Gastroesophageal sphincter (tissue), 4 donors: ENCODE measurements at regions not wholly inside any gene's neighbourhood (a gene's known extent, or its start where the extent isn't known, plus 50 kb on each side); places are given as distances from the start of the nearest gene placed in this dataset.

ENCODE experiments used
- ATAC-seq: fragments of 150-250 bp; one replicate; pipeline ENCODE4 v1.9.1; 2016; ENCODE audit warnings: mild to moderate bottlenecking, moderate library complexity
- H3K27ac ChIP-seq, 4 donors: fragments of 200-600 bp; sonication (generic) in 3 of 4; 1 replicate in 3 of 4; 2 replicates in 1 of 4; pipeline ENCODE4 v1.5.1; 2016 to 2019
- H3K27me3 ChIP-seq: fragments of 200-600 bp; sonication (generic); one replicate; pipeline ENCODE4 v1.5.1; 2019
- H3K36me3 ChIP-seq, 2 donors: fragments of 200-600 bp; sonication (generic); one replicate each; pipeline ENCODE4 v1.5.1; 2019; ENCODE audit warnings: control low read depth in 1 of 2
- H3K4me1 ChIP-seq, 3 donors: fragments of 200-600 bp; sonication (generic); 1 replicate in 2 of 3; 2 replicates in 1 of 3; pipeline ENCODE4 v1.5.1; 2016 to 2019; ENCODE audit warnings: control low read depth in 2 of 3
- H3K4me3 ChIP-seq, 2 donors: fragments of 200-600 bp; sonication (generic); one replicate each; pipeline ENCODE4 v1.5.1; 2019; ENCODE audit warnings: mild to moderate bottlenecking in 1 of 2, moderate library complexity in 1 of 2
- H3K9me3 ChIP-seq, 3 donors: fragments of 200-600 bp; sonication (generic); one replicate each; pipeline ENCODE4 v1.5.1; 2017 to 2019; ENCODE audit warnings: control low read depth in 2 of 3
- CTCF ChIP-seq, 4 experiments: fragments of 200-600 bp in 2 of 4; fragments of 450-650 bp in 2 of 4; sonication (generic) in 1 of 4; IDR thresholded peaks; one replicate each; pipeline ENCODE4 v1.5.1; 2017 to 2019; ENCODE audit warnings: antibody characterized with exemption in 4 of 4, mild to moderate bottlenecking in 2 of 4, moderate library complexity in 2 of 4
- EP300 ChIP-seq: sonication (generic); formaldehyde crosslinking; IDR thresholded peaks from one replicate; pipeline ENCODE4 v1.6.1; 2017; ENCODE audit warnings: antibody characterized with exemption, mild to moderate bottlenecking
- POLR2A ChIP-seq, 2 donors: fragments of 450-650 bp; IDR thresholded peaks; one replicate each; pipeline ENCODE4 v1.6.1; 2017; ENCODE audit warnings: antibody characterized with exemption in 2 of 2, mild to moderate bottlenecking in 2 of 2, moderate library complexity in 1 of 2
- POLR2AphosphoS5 ChIP-seq: sonication (generic); formaldehyde crosslinking; IDR thresholded peaks from one replicate; pipeline ENCODE4 v1.6.1; 2017; ENCODE audit warnings: antibody characterized with exemption
- WGBS, 2 donors: methylation state at CpG; one replicate each; pipeline ENCODE4 v1.1.5; 2018; ENCODE audit warnings: low coverage in 1 of 2; 5-methylcytosine and 5-hydroxymethylcytosine counted together

GRCh38 chr2:8120506-8120860, 561.4 kb upstream of the ID2 start:
- no peaks in the 10 kb centered on the region for H3K36me3 ChIP-seq
- TF ChIP-seq POLR2A (IDR thresholded peaks at IDR 0.05): no peak
- no peak for TF ChIP-seq POLR2AphosphoS5
- no peak for TF ChIP-seq EP300
- TF ChIP-seq CTCF (IDR thresholded peaks at IDR 0.05): no peak
- peaks cover 0 to 25% (median 0%) of the 10 kb centered on the region in 3 donors for H3K4me1 ChIP-seq
- no peak for ATAC-seq
- H3K4me3 ChIP-seq: no peak overlapping the region
- no peak overlapping the region for H3K27ac ChIP-seq
- no peaks in the 10 kb centered on the region for H3K27me3 ChIP-seq
- no peaks in the 10 kb centered on the region for H3K9me3 ChIP-seq
- WGBS, 2 donors: 39 to 54% methylated on average over 6 of the region's 6 CpGs

- no peak for ATAC-seq
- H3K4me3 ChIP-seq: no peak overlapping the region
- TF ChIP-seq EP300 (no peak), POLR2A (IDR thresholded peaks at IDR 0.05) (no peak), POLR2AphosphoS5 (no peak), CTCF (IDR thresholded peaks at IDR 0.05) (no peak)
- no peaks in the 10 kb centered on the region for H3K27me3 ChIP-seq
- 71 to 74% methylated on average over 6 to 8 of the region's 10 CpGs for WGBS, 2 donors
- H3K27ac ChIP-seq: peak overlapping the region in 1 of 4 donors; percentile 39
- no peaks in the 10 kb centered on the region for H3K36me3 ChIP-seq
- H3K4me1 ChIP-seq: peaks cover 0 to 25% (median 0%) of the 10 kb centered on the region in 3 donors
- H3K9me3 ChIP-seq: no peaks in the 10 kb centered on the region
Observed at GRCh38 chr2:8121022-8121825, 560.6 kb upstream of the ID2 start.

GRCh38 chr2:8121826-8122513, 559.9 kb upstream of the ID2 start:
- no peaks in the 10 kb centered on the region for H3K9me3 ChIP-seq
- H3K4me3 ChIP-seq: no peak overlapping the region
- no peaks in the 10 kb centered on the region for H3K27me3 ChIP-seq
- TF ChIP-seq POLR2A (IDR thresholded peaks at IDR 0.05) (no peak), CTCF (IDR thresholded peaks at IDR 0.05) (no peak), POLR2AphosphoS5 (no peak), EP300 (no peak)
- 72 to 91% methylated on average over 5 of the region's 5 CpGs for WGBS, 2 donors
- no peaks in the 10 kb centered on the region for H3K36me3 ChIP-seq
- H3K4me1 ChIP-seq: peaks cover 0 to 25% (median 0%) of the 10 kb centered on the region in 3 donors
- peak overlapping the region in 1 of 4 donors; percentile 8 for H3K27ac ChIP-seq
- ATAC-seq: peak; percentile 62

GRCh38 chr2:8122520-8122919, 559.3 kb upstream of the ID2 start:
- H3K4me3 ChIP-seq: no peak overlapping the region
- TF ChIP-seq POLR2AphosphoS5: no peak
- TF ChIP-seq EP300: no peak
- no peak for TF ChIP-seq CTCF (IDR thresholded peaks at IDR 0.05)
- TF ChIP-seq POLR2A (IDR thresholded peaks at IDR 0.05): no peak
- no peaks in the 10 kb centered on the region for H3K27me3 ChIP-seq
- peak overlapping the region in 1 of 4 donors; percentile 8 for H3K27ac ChIP-seq
- H3K9me3 ChIP-seq: no peaks in the 10 kb centered on the region
- H3K36me3 ChIP-seq: no peaks in the 10 kb centered on the region
- 59 to 68% methylated on average over 5 to 7 of the region's 7 CpGs for WGBS, 2 donors
- no peak for ATAC-seq
- peaks cover 0 to 25% (median 0%) of the 10 kb centered on the region in 3 donors for H3K4me1 ChIP-seq
